ENCODE measurements at regions not wholly inside any gene's neighbourhood (a gene's known extent, or its start where the extent isn't known, plus 50 kb on each side); places are given as distances from the start of the nearest gene placed in this dataset.

- DNase-seq (ENCODE audit: low spot score): no peak
- TF ChIP-seq CTCF (IDR thresholded peaks at IDR 0.05; ENCODE audit: extremely low read depth, missing control alignments): no peak
Observed at GRCh38 chr5:73253047-73253660, 80.2 kb downstream of the TMEM174 start.

GRCh38 chr5:73250645-73251044 is 77.7 kb downstream of the TMEM174 start:
- no peak for DNase-seq (ENCODE audit: low spot score)
- TF ChIP-seq CTCF (IDR thresholded peaks at IDR 0.05; ENCODE audit: extremely low read depth, missing control alignments): no peak

- no peak for DNase-seq (ENCODE audit: low spot score)
- no peak for TF ChIP-seq CTCF (IDR thresholded peaks at IDR 0.05; ENCODE audit: extremely low read depth, missing control alignments)
Observed at GRCh38 chr5:73242735-73243134, 69.7 kb downstream of the TMEM174 start.

- DNase-seq (ENCODE audit: low spot score): no peak
- TF ChIP-seq CTCF (IDR thresholded peaks at IDR 0.05; ENCODE audit: extremely low read depth, missing control alignments): no peak
Observed at GRCh38 chr5:73238873-73239272, 65.9 kb downstream of the TMEM174 start.

GRCh38 chr5:73236541-73237128 is 63.6 kb downstream of the TMEM174 start:
- no peak for TF ChIP-seq CTCF (IDR thresholded peaks at IDR 0.05; ENCODE audit: extremely low read depth, missing control alignments)
- DNase-seq (ENCODE audit: low spot score): no peak

GRCh38 chr5:73234204-73234555 is 61.2 kb downstream of the TMEM174 start:
- no peak for DNase-seq (ENCODE audit: low spot score)
- no peak for TF ChIP-seq CTCF (IDR thresholded peaks at IDR 0.05; ENCODE audit: extremely low read depth, missing control alignments)

GRCh38 chr5:73233461-73234203 is 60.6 kb downstream of the TMEM174 start:
- no peak for TF ChIP-seq CTCF (IDR thresholded peaks at IDR 0.05; ENCODE audit: extremely low read depth, missing control alignments)
- DNase-seq (ENCODE audit: low spot score): no peak
